Prostate gland (tissue), 2 donors: ENCODE measurements at regions not wholly inside any gene's neighbourhood (a gene's known extent, or its start where the extent isn't known, plus 50 kb on each side); places are given as distances from the start of the nearest gene placed in this dataset.

Experiments
- POLR2A ChIP-seq: fragments of 450-650 bp; IDR thresholded peaks from one replicate; pipeline ENCODE4 v1.6.1; 2016; ENCODE audit warnings: antibody characterized with exemption, mild to moderate bottlenecking
- POLR2AphosphoS5 ChIP-seq: sonication (generic); formaldehyde crosslinking; IDR thresholded peaks from one replicate; pipeline ENCODE4 v1.6.1; 2017; ENCODE audit warnings: antibody characterized with exemption
- TF ChIP-seq, protein P1 (sequence below), 4 experiments: fragments of 200-600 bp in 2 of 4; fragments of 450-650 bp in 2 of 4; sonication (generic) in 2 of 4; IDR thresholded peaks; 1 replicate in 3 of 4; 2 replicates in 1 of 4; pipeline ENCODE4 v1.5.1; 2016 to 2019; ENCODE audit warnings: antibody characterized with exemption in 4 of 4, mild to moderate bottlenecking in 2 of 4, moderate library complexity in 2 of 4

DNA sequence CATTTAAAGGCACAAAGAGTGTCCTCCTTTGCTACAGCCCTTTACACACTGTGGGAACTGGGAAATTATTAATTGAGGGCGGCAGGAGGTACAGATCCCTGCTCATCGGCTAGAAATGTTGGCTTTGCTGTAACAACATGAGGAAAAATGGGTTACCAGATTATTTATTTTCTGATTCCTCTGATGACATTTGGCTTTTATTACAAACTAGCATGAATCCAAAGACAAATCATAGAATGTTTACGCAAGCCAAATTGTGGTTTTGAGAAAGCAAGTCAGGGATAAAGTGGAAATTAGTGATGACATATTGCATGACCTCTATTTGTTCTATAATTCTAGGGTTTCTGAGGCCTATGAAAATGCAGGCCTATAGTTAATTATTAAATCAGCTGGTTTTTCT, 126.1 kb upstream of the TMEM196 start:
- TF ChIP-seq, protein P1, sequence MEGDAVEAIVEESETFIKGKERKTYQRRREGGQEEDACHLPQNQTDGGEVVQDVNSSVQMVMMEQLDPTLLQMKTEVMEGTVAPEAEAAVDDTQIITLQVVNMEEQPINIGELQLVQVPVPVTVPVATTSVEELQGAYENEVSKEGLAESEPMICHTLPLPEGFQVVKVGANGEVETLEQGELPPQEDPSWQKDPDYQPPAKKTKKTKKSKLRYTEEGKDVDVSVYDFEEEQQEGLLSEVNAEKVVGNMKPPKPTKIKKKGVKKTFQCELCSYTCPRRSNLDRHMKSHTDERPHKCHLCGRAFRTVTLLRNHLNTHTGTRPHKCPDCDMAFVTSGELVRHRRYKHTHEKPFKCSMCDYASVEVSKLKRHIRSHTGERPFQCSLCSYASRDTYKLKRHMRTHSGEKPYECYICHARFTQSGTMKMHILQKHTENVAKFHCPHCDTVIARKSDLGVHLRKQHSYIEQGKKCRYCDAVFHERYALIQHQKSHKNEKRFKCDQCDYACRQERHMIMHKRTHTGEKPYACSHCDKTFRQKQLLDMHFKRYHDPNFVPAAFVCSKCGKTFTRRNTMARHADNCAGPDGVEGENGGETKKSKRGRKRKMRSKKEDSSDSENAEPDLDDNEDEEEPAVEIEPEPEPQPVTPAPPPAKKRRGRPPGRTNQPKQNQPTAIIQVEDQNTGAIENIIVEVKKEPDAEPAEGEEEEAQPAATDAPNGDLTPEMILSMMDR (IDR thresholded peaks at IDR 0.05) = no peak
- TF ChIP-seq POLR2A (no peak), POLR2AphosphoS5 (no peak)
